ENCODE measurements at regions not wholly inside any gene's neighbourhood (a gene's known extent, or its start where the extent isn't known, plus 50 kb on each side); places are given as distances from the start of the nearest gene placed in this dataset.

DNA sequence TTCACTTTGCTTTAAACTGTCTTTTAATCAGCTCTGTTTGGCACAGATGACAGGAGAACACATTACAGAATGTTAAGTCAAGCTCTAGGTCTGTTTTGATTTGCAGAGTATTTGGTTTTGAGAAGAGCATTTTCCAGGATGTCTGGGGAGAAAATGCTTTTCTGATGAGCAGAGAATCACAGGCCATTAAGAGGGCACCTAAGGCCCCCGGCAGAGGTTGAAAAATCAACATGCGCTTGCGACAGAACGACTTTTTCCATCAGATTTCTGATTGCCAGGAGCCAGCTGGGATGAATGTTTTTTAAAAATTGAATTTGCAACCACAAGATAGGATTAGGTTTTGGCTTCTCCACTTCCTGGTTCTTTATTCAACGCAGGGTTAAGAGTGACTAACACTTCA, 304.5 kb downstream of the JRKL start:
- Histone ChIP-seq H3K27ac (ENCODE audit: low read depth, low read length, poor library complexity, severe bottlenecking) (no peak overlapping the region), H3K36me3 (ENCODE audit: insufficient read depth, low read length, poor library complexity, severe bottlenecking) (no peaks in the 10 kb centered on the region), H3K9me3 (ENCODE audit: low read depth, low read length, poor library complexity, severe bottlenecking) (no peaks in the 10 kb centered on the region), H3K4me3 (ENCODE audit: low read depth, low read length, poor library complexity, severe bottlenecking) (no peak overlapping the region), H3K27me3 (replicated peaks; ENCODE audit: insufficient read depth, low read depth, low read length, poor library complexity) (peaks cover 5% of the 10 kb centered on the region), H3K4me1 (ENCODE audit: insufficient read depth, low read length, poor library complexity, severe bottlenecking) (peaks cover 10% of the 10 kb centered on the region)
- DNase-seq (ENCODE audit: low spot score): peak; percentile 34
- ChIA-PET POLR2A (ENCODE audit: low non-redundant PET) (no interaction called here), CTCF (no interaction called here)
- intact Hi-C loops (cut with micrococcal nuclease; ENCODE audit: unreplicated experiment): no loop called here
- TF ChIP-seq, protein P1, sequence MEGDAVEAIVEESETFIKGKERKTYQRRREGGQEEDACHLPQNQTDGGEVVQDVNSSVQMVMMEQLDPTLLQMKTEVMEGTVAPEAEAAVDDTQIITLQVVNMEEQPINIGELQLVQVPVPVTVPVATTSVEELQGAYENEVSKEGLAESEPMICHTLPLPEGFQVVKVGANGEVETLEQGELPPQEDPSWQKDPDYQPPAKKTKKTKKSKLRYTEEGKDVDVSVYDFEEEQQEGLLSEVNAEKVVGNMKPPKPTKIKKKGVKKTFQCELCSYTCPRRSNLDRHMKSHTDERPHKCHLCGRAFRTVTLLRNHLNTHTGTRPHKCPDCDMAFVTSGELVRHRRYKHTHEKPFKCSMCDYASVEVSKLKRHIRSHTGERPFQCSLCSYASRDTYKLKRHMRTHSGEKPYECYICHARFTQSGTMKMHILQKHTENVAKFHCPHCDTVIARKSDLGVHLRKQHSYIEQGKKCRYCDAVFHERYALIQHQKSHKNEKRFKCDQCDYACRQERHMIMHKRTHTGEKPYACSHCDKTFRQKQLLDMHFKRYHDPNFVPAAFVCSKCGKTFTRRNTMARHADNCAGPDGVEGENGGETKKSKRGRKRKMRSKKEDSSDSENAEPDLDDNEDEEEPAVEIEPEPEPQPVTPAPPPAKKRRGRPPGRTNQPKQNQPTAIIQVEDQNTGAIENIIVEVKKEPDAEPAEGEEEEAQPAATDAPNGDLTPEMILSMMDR (conservative IDR thresholded peaks at IDR 0.05; ENCODE audit: low read depth, low read length): no peak
- TF ChIP-seq EZH2 (IDR thresholded peaks at IDR 0.05; ENCODE audit: borderline replicate concordance, low read depth, low read length, poor library complexity, severe bottlenecking): no peak
- no TSS peak for BruUV-seq (replicated peaks)

DNA sequence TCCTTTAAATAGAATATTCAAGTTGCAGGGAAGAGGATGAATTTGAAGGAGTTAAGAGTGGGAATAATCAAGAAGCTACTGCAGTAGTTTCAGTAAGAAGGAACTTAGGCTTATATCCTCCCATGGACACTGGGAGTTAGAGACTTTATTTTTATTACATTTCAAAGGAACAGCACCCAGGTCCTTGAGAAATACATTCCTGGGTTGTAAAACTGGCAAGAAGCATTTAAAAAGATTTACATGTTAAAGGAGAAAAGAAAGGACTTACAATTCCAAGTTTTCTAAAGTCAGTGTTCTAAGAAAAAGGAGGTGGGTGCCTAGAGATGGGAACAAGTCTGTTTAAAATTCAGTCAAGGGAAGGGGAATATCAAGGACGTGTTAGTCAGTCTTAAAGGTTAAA, 306.9 kb downstream of the JRKL start:
- intact Hi-C loops (cut with micrococcal nuclease; ENCODE audit: unreplicated experiment): no loop called here
- ChIA-PET POLR2A (ENCODE audit: low non-redundant PET) (interaction anchor here (0.8 kb wide), 1 partner anchor 771 kb away, joined by 3 read pairs; no protein-coding TSS in a partner anchor), CTCF (no interaction called here)
- no TSS peak for BruUV-seq (replicated peaks)
- Histone ChIP-seq H3K4me1 (ENCODE audit: insufficient read depth, low read length, poor library complexity, severe bottlenecking) (peaks cover 10% of the 10 kb centered on the region), H3K4me3 (ENCODE audit: low read depth, low read length, poor library complexity, severe bottlenecking) (no peak overlapping the region), H3K27me3 (replicated peaks; ENCODE audit: insufficient read depth, low read depth, low read length, poor library complexity) (no peaks in the 10 kb centered on the region), H3K9me3 (ENCODE audit: low read depth, low read length, poor library complexity, severe bottlenecking) (no peaks in the 10 kb centered on the region), H3K36me3 (ENCODE audit: insufficient read depth, low read length, poor library complexity, severe bottlenecking) (no peaks in the 10 kb centered on the region), H3K27ac (ENCODE audit: low read depth, low read length, poor library complexity, severe bottlenecking) (no peak overlapping the region)
- no peak for TF ChIP-seq EZH2 (IDR thresholded peaks at IDR 0.05; ENCODE audit: borderline replicate concordance, low read depth, low read length, poor library complexity, severe bottlenecking)
- TF ChIP-seq, protein P1 (conservative IDR thresholded peaks at IDR 0.05; ENCODE audit: low read depth, low read length): no peak
- DNase-seq (ENCODE audit: low spot score): no peak

DNA sequence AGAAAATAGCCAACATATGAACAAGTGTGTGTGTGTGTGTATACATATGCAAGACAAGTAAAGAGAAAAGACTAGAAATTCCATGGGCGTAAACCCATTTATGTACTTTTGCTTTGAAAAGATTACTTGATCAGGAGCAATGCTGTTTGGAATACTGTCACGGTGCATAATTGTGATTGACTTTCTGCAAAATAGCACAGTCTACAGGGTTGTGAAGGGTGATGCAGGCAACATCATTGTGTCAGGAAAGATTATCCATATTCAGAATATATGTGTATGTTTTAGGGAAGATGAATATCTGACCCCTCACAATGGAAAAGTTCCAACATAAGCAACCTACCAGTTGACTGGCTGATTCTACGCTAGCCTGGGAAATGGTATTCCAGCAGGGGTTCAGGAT, 307.7 kb downstream of the JRKL start:
- Histone ChIP-seq H3K27ac (ENCODE audit: low read depth, low read length, poor library complexity, severe bottlenecking) (no peak overlapping the region), H3K9me3 (ENCODE audit: low read depth, low read length, poor library complexity, severe bottlenecking) (no peaks in the 10 kb centered on the region), H3K4me3 (ENCODE audit: low read depth, low read length, poor library complexity, severe bottlenecking) (no peak overlapping the region), H3K27me3 (replicated peaks; ENCODE audit: insufficient read depth, low read depth, low read length, poor library complexity) (no peaks in the 10 kb centered on the region), H3K4me1 (ENCODE audit: insufficient read depth, low read length, poor library complexity, severe bottlenecking) (peaks cover 10% of the 10 kb centered on the region), H3K36me3 (ENCODE audit: insufficient read depth, low read length, poor library complexity, severe bottlenecking) (no peaks in the 10 kb centered on the region)
- TF ChIP-seq, protein P1 (conservative IDR thresholded peaks at IDR 0.05; ENCODE audit: low read depth, low read length): no peak
- no peak for TF ChIP-seq EZH2 (IDR thresholded peaks at IDR 0.05; ENCODE audit: borderline replicate concordance, low read depth, low read length, poor library complexity, severe bottlenecking)
- intact Hi-C loops (cut with micrococcal nuclease; ENCODE audit: unreplicated experiment): no loop called here
- DNase-seq (ENCODE audit: low spot score): no peak
- ChIA-PET CTCF (no interaction called here), POLR2A (ENCODE audit: low non-redundant PET) (no interaction called here)
- BruUV-seq (replicated peaks): no TSS peak

All from A673 (cell line).